IMR-90 (cell line): ENCODE measurements at regions not wholly inside any gene's neighbourhood (a gene's known extent, or its start where the extent isn't known, plus 50 kb on each side); places are given as distances from the start of the nearest gene placed in this dataset. TPM values are rescaled to one million over a fixed set of nuclear protein-coding genes. Genes with fewer than 3 reads are reported as not detected.

Experiments
- ATAC-seq: fragments of 200-7000 bp; cut with Tn5 transposase; 2 replicates; pipeline ENCODE4 v1.9.1; 2020; ENCODE audit warnings: low read depth, mild to moderate bottlenecking, moderate library complexity
- BruUV-seq: library from RNA; stranded (reverse); fragments of 400-500 nt; replicated peaks from 2 replicates; lab custom pipeline; 2021; lab: Mats Ljungman, UMichigan
- CTCF ChIA-PET: fragments of 300-600 bp; formaldehyde crosslinking; extraction: SDS; loops from one replicate; lab custom pipeline; 2021; ENCODE audit warnings: antibody characterized with exemption; lab: Yijun Ruan, JAX
- POLR2A ChIA-PET: fragments of 300-600 bp; sonication (Branson Sonifier 250); formaldehyde crosslinking; loops from one replicate; lab custom pipeline; 2022; ENCODE audit warnings: antibody characterized with exemption; ENCODE audit not compliant: unreplicated experiment; lab: Charles Lee
- DNase-seq: peaks from one replicate; pipeline ENCODE4 v3.0.0; 2013
- H2AFZ ChIP-seq: replicated peaks from 2 replicates; pipeline ENCODE3; 2013; ENCODE audit warnings: low read length, mild to moderate bottlenecking; ENCODE audit not compliant: poor library complexity
- H2AK5ac ChIP-seq: 2 replicates; pipeline ENCODE4 v1.6.1; 2013; ENCODE audit warnings: low read depth, low read length, inconsistent platforms
- H2AK9ac ChIP-seq: replicated peaks from 2 replicates; pipeline ENCODE3; 2013; ENCODE audit warnings: mild to moderate bottlenecking, low read depth, low read length, moderate library complexity; ENCODE audit not compliant: poor library complexity
- H2BK120ac ChIP-seq: 2 replicates; pipeline ENCODE4 v1.6.1; 2013; ENCODE audit warnings: low read depth, low read length, inconsistent platforms
- H2BK15ac ChIP-seq: 3 replicates; pipeline ENCODE4 v1.6.1; 2013; ENCODE audit warnings: low read depth, low read length, inconsistent platforms
- H2BK20ac ChIP-seq: 2 replicates; pipeline ENCODE4 v1.6.1; 2013; ENCODE audit warnings: low read depth, mild to moderate bottlenecking, inconsistent platforms, low read length, moderate library complexity
- H2BK5ac ChIP-seq: 2 replicates; pipeline ENCODE4 v1.6.1; 2013; ENCODE audit warnings: mild to moderate bottlenecking, low read depth, low read length, inconsistent platforms; ENCODE audit not compliant: poor library complexity, severe bottlenecking
- H3K14ac ChIP-seq: replicated peaks from 2 replicates; pipeline ENCODE4 v1.6.1; 2013; ENCODE audit warnings: low read depth, low read length, inconsistent platforms
- H3K18ac ChIP-seq: 2 replicates; pipeline ENCODE4 v1.6.1; 2013; ENCODE audit warnings: low read depth, low read length, control low read depth
- H3K23ac ChIP-seq: 2 replicates; pipeline ENCODE4 v1.6.1; 2013; ENCODE audit warnings: low read depth, low read length, inconsistent platforms
- H3K27ac ChIP-seq: 2 replicates; pipeline ENCODE4 v1.5.1; 2013; ENCODE audit warnings: mild to moderate bottlenecking, control low read depth, low read length; ENCODE audit not compliant: insufficient read depth
- H3K27me3 ChIP-seq: 2 replicates; pipeline ENCODE4 v1.6.1; 2013; ENCODE audit warnings: low read length; ENCODE audit not compliant: control insufficient read depth, insufficient read depth
- H3K36me3 ChIP-seq: 2 replicates; pipeline ENCODE4 v1.6.1; 2013; ENCODE audit warnings: low read length, mixed read lengths; ENCODE audit not compliant: control insufficient read depth, insufficient read depth
- H3K4ac ChIP-seq: 2 replicates; pipeline ENCODE4 v1.6.1; 2013; ENCODE audit warnings: low read depth, low read length, inconsistent platforms
- H3K4me1 ChIP-seq: 2 replicates; pipeline ENCODE4 v1.6.1; 2013; ENCODE audit warnings: low read length, mixed read lengths; ENCODE audit not compliant: control insufficient read depth, insufficient read depth
- H3K4me2 ChIP-seq: 2 replicates; pipeline ENCODE4 v1.6.1; 2013; ENCODE audit warnings: low read depth, mild to moderate bottlenecking, control low read depth, low read length, moderate library complexity
- H3K4me3 ChIP-seq: 2 replicates; pipeline ENCODE4 v1.5.1; 2013; ENCODE audit warnings: low read depth, mild to moderate bottlenecking, control low read depth, low read length, moderate library complexity; ENCODE audit not compliant: insufficient read depth
- H3K56ac ChIP-seq: 2 replicates; pipeline ENCODE4 v1.6.1; 2013; ENCODE audit warnings: low read length, inconsistent platforms; ENCODE audit not compliant: insufficient read depth; ENCODE audit errors: extremely low read depth
- H3K79me1 ChIP-seq, 2 experiments: 2 replicates each; pipeline ENCODE4 v1.6.1; 2013; ENCODE audit warnings: low read length in 2 of 2, inconsistent platforms in 1 of 2, low read depth in 1 of 2
- H3K9ac ChIP-seq: 2 replicates; pipeline ENCODE4 v1.6.1; 2013; ENCODE audit warnings: low read depth, low read length, control low read depth
- H3K9me1 ChIP-seq: 2 replicates; pipeline ENCODE4 v1.6.1; 2013; ENCODE audit warnings: low read length, inconsistent platforms; ENCODE audit not compliant: insufficient read depth
- H3K9me3 ChIP-seq: 2 replicates; pipeline ENCODE4 v1.6.1; 2013; ENCODE audit warnings: low read length; ENCODE audit not compliant: control insufficient read depth, insufficient read depth
- H4K20me1 ChIP-seq: 2 replicates; pipeline ENCODE4 v1.6.1; 2013; ENCODE audit warnings: low read length, inconsistent platforms; ENCODE audit not compliant: insufficient read depth
- H4K5ac ChIP-seq: 2 replicates; pipeline ENCODE4 v1.6.1; 2013; ENCODE audit warnings: mild to moderate bottlenecking, low read depth, low read length, control low read depth
- H4K8ac ChIP-seq, 2 experiments: 2 replicates each; pipeline ENCODE4 v1.6.1; 2013; ENCODE audit warnings: low read depth in 2 of 2, low read length in 2 of 2, control low read depth in 1 of 2, inconsistent platforms in 1 of 2
- H4K91ac ChIP-seq: 2 replicates; pipeline ENCODE4 v1.6.1; 2013; ENCODE audit warnings: low read depth, low read length, inconsistent platforms; ENCODE audit not compliant: insufficient read depth
- BHLHE40 ChIP-seq: fragments of 150-350 bp; IDR thresholded peaks from 2 replicates; pipeline ENCODE4 v1.6.1; 2016; ENCODE audit warnings: mild to moderate bottlenecking, low read depth, low read length
- CEBPB ChIP-seq: IDR thresholded peaks from 2 replicates; pipeline ENCODE4 v1.6.1; 2012; ENCODE audit warnings: low read depth, low read length, improper control_type of control experiment
- MAZ ChIP-seq: IDR thresholded peaks from 2 replicates; pipeline ENCODE4 v1.6.1; 2012; ENCODE audit warnings: low read depth, mild to moderate bottlenecking, low read length, improper control_type of control experiment, moderate library complexity, borderline replicate concordance
- WGBS, 2 experiments: methylation state at CpG; one replicate each; pipeline versions ENCODE4 v1.1.5 to v1.1.7; 2013; ENCODE audit warnings: missing lambda C conversion rate in 2 of 2; ENCODE audit not compliant: insufficient read length in 1 of 2; ENCODE audit errors: extremely low coverage in 2 of 2; 5-methylcytosine and 5-hydroxymethylcytosine counted together
- dilution Hi-C: fragments of 300-500 bp; cut with HindIII; formaldehyde crosslinking; loops from one replicate; pipeline ENCODE4 v1.14.3; 2018; ENCODE audit warnings: low sequenced_read_pairs; ENCODE audit not compliant: unreplicated experiment
- in situ Hi-C: fragments of 300-500 bp; cut with MboI; formaldehyde crosslinking; loops from 3 replicates; pipeline ENCODE4 v1.14.3; 2019; ENCODE audit warnings: low sequenced_read_pairs, inconsistent platforms, mixed read lengths
- intact Hi-C: fragments of 100-400 bp; cut with micrococcal nuclease; formaldehyde crosslinking; loops from 2 replicates; pipeline ENCODE4 v1.10.0; 2022
- microRNA-seq, 2 experiments: library from miRNA; stranded (forward) in 1 of 2; unstranded in 1 of 2; fragments of 10-50 nt in 1 of 2; fragments of <30 nt in 1 of 2; gene quantifications in 1 of 2; microRNA quantifications in 1 of 2; one replicate each; pipeline versions ENCODE3 to v1.1.0; 2013 to 2020; ENCODE audit not compliant: insufficient read depth in 1 of 2, insufficient read length in 1 of 2, unreplicated experiment in 1 of 2
- small RNA-seq, 5 experiments: library from RNA; depleted of rRNA; stranded (forward); fragments of <200 nt; gene quantifications; one replicate each; pipeline ENCODE3, GENCODE V24; 2012

DNA sequence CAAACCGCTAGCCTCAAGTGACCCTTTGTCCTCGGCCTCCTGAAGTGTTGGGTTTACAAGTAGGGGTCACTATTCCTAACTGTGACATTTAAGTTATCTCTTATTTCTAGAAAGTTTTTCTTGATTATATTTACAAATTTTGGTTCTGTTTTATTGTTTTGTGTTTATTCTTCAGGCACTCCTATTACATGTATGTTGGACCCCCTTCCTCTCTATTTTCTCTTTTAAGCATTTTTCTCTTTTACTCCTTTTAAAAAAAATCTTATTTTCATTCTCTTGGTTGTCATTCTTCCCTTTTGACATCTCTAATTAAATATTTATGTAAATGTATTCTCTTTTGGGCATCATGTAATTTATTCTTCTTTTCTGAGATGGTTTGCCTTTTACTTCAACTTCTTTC lies 50.4 kb upstream of the MAP3K7 start:
- no peak overlapping the region for H4K8ac ChIP-seq
- no peaks in the 10 kb centered on the region for H3K9me3 ChIP-seq
- CTCF ChIA-PET = no interaction called here

More for the DNA sequence above, 50.4 kb upstream of the MAP3K7 start:
- H3K36me3 ChIP-seq = no peaks in the 10 kb centered on the region
- H3K4me3 ChIP-seq = no peak overlapping the region
- no peak overlapping the region for H3K4me2 ChIP-seq
- POLR2A ChIA-PET = no interaction called here
- no peak overlapping the region for H2AFZ ChIP-seq
- no peak overlapping the region for H2BK20ac ChIP-seq
- no peak overlapping the region for H3K18ac ChIP-seq
- no peak overlapping the region for H3K27ac ChIP-seq
- H3K56ac ChIP-seq = no peak overlapping the region
- H3K27me3 ChIP-seq = no peaks in the 10 kb centered on the region
- no peaks in the 10 kb centered on the region for H3K79me1 ChIP-seq
- no peaks in the 10 kb centered on the region for H3K4me1 ChIP-seq
- no peak overlapping the region for H2AK9ac ChIP-seq
- TF ChIP-seq CEBPB (no peak), MAZ (no peak), BHLHE40 (no peak)
- H3K9me1 ChIP-seq = no peaks in the 10 kb centered on the region
- no peak overlapping the region for H2BK15ac ChIP-seq
- dilution Hi-C loops = no loop called here
- H3K23ac ChIP-seq = no peak overlapping the region
- H2BK120ac ChIP-seq = no peak overlapping the region
- H3K9ac ChIP-seq = no peak overlapping the region
- H4K5ac ChIP-seq = no peak overlapping the region
- WGBS, 2 experiments = no CpG with 5 or more reads among the region's 2 CpGs
- H3K14ac ChIP-seq = no peak overlapping the region
- no TSS peak for BruUV-seq
- H2BK5ac ChIP-seq = no peak overlapping the region
- no peak overlapping the region for H3K4ac ChIP-seq
- in situ Hi-C loops = no loop called here
- ATAC-seq (no peak), DNase-seq (no peak)
- no peaks in the 10 kb centered on the region for H4K20me1 ChIP-seq
- intact Hi-C loops = no loop called here
- H4K91ac ChIP-seq = no peak overlapping the region
- H2AK5ac ChIP-seq = no peak overlapping the region

Small RNA genes lying in the stretch of these regions (microRNA-seq; reads per million reads assigned to microRNA genes)
- gene MIR4643 (ENCODE audit: insufficient read depth in 1 of 2, insufficient read length in 1 of 2, unreplicated experiment in 1 of 2) (0 to 0.37 reads per million in 2 experiments), gene MTATP6P25 (ENCODE audit: insufficient read depth, insufficient read length) (not detected), gene MTCO1P56 (ENCODE audit: insufficient read depth, insufficient read length) (not detected), gene MTND4LP19 (ENCODE audit: insufficient read depth, insufficient read length) (not detected), gene RF00012 (ENCODE audit: insufficient read depth, insufficient read length) (not detected), gene RN7SL415P (ENCODE audit: insufficient read depth, insufficient read length) (not detected)

Small RNA genes lying in the stretch of these regions (small RNA-seq; reads per million reads assigned to genes)
- gene MIR4643 = 0 to 1.4 (median 0) reads per million in 5 experiments
- 0 reads per million in 5 experiments for gene MTATP6P25
- gene MTCO1P56 = 0 reads per million in 5 experiments
- 0 reads per million in 5 experiments for gene MTND4LP19
- gene RF00012 = 0 to 0.04 (median 0) reads per million in 5 experiments
- 0 reads per million in 5 experiments for gene RN7SL415P
